Endothelial cell of umbilical vein (primary cell): ENCODE measurements at regions not wholly inside any gene's neighbourhood (a gene's known extent, or its start where the extent isn't known, plus 50 kb on each side); places are given as distances from the start of the nearest gene placed in this dataset.

Experiments
- BruUV-seq: library from RNA; stranded (reverse); fragments of 400-500 nt; replicated peaks from 2 replicates; lab custom pipeline; 2021; lab: Mats Ljungman, UMichigan
- CTCF ChIA-PET: fragments of 300-600, 350-600 bp; sonication (Branson Sonifier 250); formaldehyde crosslinking; loops from one replicate; lab custom pipeline; 2021; ENCODE audit warnings: antibody characterized with exemption, inconsistent platforms; lab: Charles Lee
- POLR2A ChIA-PET: fragments of 300-600, 350-600 bp; sonication (Branson Sonifier 250); formaldehyde crosslinking; loops from one replicate; lab custom pipeline; 2021; ENCODE audit warnings: antibody characterized with exemption, inconsistent platforms; lab: Charles Lee
- DNase-seq: peaks from one replicate; pipeline ENCODE4 v3.0.0-alpha.2; 2011; ENCODE audit warnings: low read depth, low spot score
- FAIRE-seq: peaks from 2 replicates; lab custom pipeline; 2011; peaks lifted over from hg19 to GRCh38; lab: Jason Lieb, UNC
- H2AFZ ChIP-seq: 2 replicates; pipeline ENCODE4 v1.6.0; 2012; ENCODE audit warnings: low read depth, low read length, control low read depth, inconsistent platforms
- H3K27ac ChIP-seq: 2 replicates; pipeline ENCODE4 v1.5.1; 2011; ENCODE audit warnings: low read depth, mild to moderate bottlenecking, control low read depth, low read length, moderate library complexity; ENCODE audit not compliant: insufficient read depth
- H3K27me3 ChIP-seq, 2 experiments: 2 replicates each; pipeline versions ENCODE4 v1.6.0 to v1.6.1; 2011; ENCODE audit warnings: low read length in 2 of 2, mixed read lengths in 1 of 2; ENCODE audit not compliant: control insufficient read depth in 2 of 2, insufficient read depth in 2 of 2
- H3K36me3 ChIP-seq, 2 experiments: 2 replicates in 1 of 2; 3 replicates in 1 of 2; pipeline ENCODE4 v1.5.1; 2011; ENCODE audit warnings: low read length in 2 of 2, mild to moderate bottlenecking in 1 of 2, moderate library complexity in 1 of 2; ENCODE audit not compliant: control insufficient read depth in 2 of 2, insufficient read depth in 2 of 2; ENCODE audit errors: extremely low read depth in 1 of 2
- H3K4me1 ChIP-seq: 3 replicates; pipeline ENCODE4 v1.5.1; 2011; ENCODE audit warnings: mild to moderate bottlenecking, low read length; ENCODE audit not compliant: control insufficient read depth, insufficient read depth; ENCODE audit errors: extremely low read depth
- H3K4me2 ChIP-seq: 2 replicates; pipeline ENCODE4 v1.6.1; 2011; ENCODE audit warnings: low read length, control low read depth, mixed read lengths; ENCODE audit not compliant: insufficient read depth
- H3K4me3 ChIP-seq, 3 experiments: fragments of 200-600 bp in 1 of 3; sonication (generic), shearing (Covaris generic) in 1 of 3; replicated peaks in 1 of 3; 2 replicates each; pipeline ENCODE4 v1.5.1; 2011 to 2016; ENCODE audit warnings: control low read depth in 3 of 3, low read length in 3 of 3, mild to moderate bottlenecking in 2 of 3, inconsistent platforms in 1 of 3, low read depth in 1 of 3, moderate library complexity in 1 of 3; ENCODE audit not compliant: insufficient read depth in 1 of 3
- H3K79me2 ChIP-seq: 2 replicates; pipeline ENCODE4 v1.6.0; 2012; ENCODE audit warnings: low read length, inconsistent platforms; ENCODE audit not compliant: control insufficient read depth, insufficient read depth
- H3K9ac ChIP-seq: replicated peaks from 2 replicates; pipeline ENCODE3; 2011; ENCODE audit warnings: low read length, control low read depth; ENCODE audit not compliant: insufficient read depth; ENCODE audit errors: extremely low read depth
- H3K9me1 ChIP-seq: replicated peaks from 3 replicates; pipeline ENCODE4 v1.6.0; 2011; ENCODE audit warnings: mild to moderate bottlenecking, low read length; ENCODE audit not compliant: control insufficient read depth, insufficient read depth; ENCODE audit errors: extremely low read depth
- H3K9me3 ChIP-seq: replicated peaks from 2 replicates; pipeline ENCODE4 v1.5.1; 2012; ENCODE audit warnings: low read length, inconsistent platforms; ENCODE audit not compliant: control insufficient read depth, insufficient read depth
- H4K20me1 ChIP-seq: replicated peaks from 2 replicates; pipeline ENCODE3; 2011; ENCODE audit warnings: mild to moderate bottlenecking, low read length; ENCODE audit not compliant: control insufficient read depth, insufficient read depth; ENCODE audit errors: extremely low read depth
- CTCF ChIP-seq, 2 donors: IDR thresholded peaks; 1 replicate in 1 of 2; 2 replicates in 1 of 2; pipeline ENCODE4 v1.5.1; 2011; ENCODE audit warnings: low read length in 2 of 2, mild to moderate bottlenecking in 2 of 2, moderate library complexity in 2 of 2, control low read depth in 1 of 2, inconsistent platforms in 1 of 2, low read depth in 1 of 2; ENCODE audit not compliant: insufficient read depth in 1 of 2; ENCODE audit errors: extremely low read depth in 1 of 2
- EZH2 ChIP-seq: IDR thresholded peaks from 2 replicates; pipeline ENCODE4 v1.6.1; 2012; ENCODE audit warnings: borderline replicate concordance, low read depth, mild to moderate bottlenecking, moderate library complexity, low read length, inconsistent platforms; ENCODE audit not compliant: severe bottlenecking
- FOS ChIP-seq: IDR thresholded peaks from 2 replicates; pipeline ENCODE4 v1.6.1; 2011; ENCODE audit warnings: mild to moderate bottlenecking, low read length, moderate library complexity, borderline replicate concordance; ENCODE audit not compliant: insufficient read depth
- GATA2 ChIP-seq: IDR thresholded peaks from 2 replicates; pipeline ENCODE4 v1.7.0; 2011; ENCODE audit warnings: low read depth, mild to moderate bottlenecking, moderate library complexity, mixed read lengths, low read length; ENCODE audit not compliant: insufficient read length, insufficient read depth
- JUN ChIP-seq: IDR thresholded peaks from 2 replicates; pipeline ENCODE4 v1.6.1; 2011; ENCODE audit warnings: borderline replicate concordance, low read depth; ENCODE audit not compliant: insufficient read length, insufficient read depth
- MAX ChIP-seq: IDR thresholded peaks from 2 replicates; pipeline ENCODE4 v1.6.1; 2011; ENCODE audit not compliant: insufficient read depth, insufficient read length
- MYC ChIP-seq: IDR thresholded peaks from one replicate; pipeline ENCODE4 v1.6.1; 2011; ENCODE audit warnings: mild to moderate bottlenecking, low read depth, low read length
- POLR2A ChIP-seq: IDR thresholded peaks from 2 replicates; pipeline ENCODE4 v1.6.1; 2012; ENCODE audit warnings: low read depth, mild to moderate bottlenecking, control low read depth, low read length
- POLR2AphosphoS5 ChIP-seq: IDR thresholded peaks from 2 replicates; pipeline ENCODE4 v1.6.1; 2012; ENCODE audit warnings: low read depth, mild to moderate bottlenecking, control low read depth, low read length, moderate library complexity; ENCODE audit not compliant: insufficient read depth
- dilution Hi-C: fragments of 300-500 bp; cut with MboI; formaldehyde crosslinking; loops from one replicate; pipeline ENCODE4 v1.15.0; 2019; ENCODE audit warnings: low sequenced_read_pairs; ENCODE audit not compliant: extremely low pct_ligation_motif_present
- intact Hi-C: fragments of 100-400 bp; cut with micrococcal nuclease; formaldehyde crosslinking; loops from one replicate; pipeline ENCODE4 v1.10.0; 2022

- POLR2A ChIA-PET = no interaction called here
- no peak overlapping the region for H3K4me3 ChIP-seq
- no peaks in the 10 kb centered on the region for H3K79me2 ChIP-seq
- FAIRE-seq (no peak), DNase-seq (no peak)
- no peak overlapping the region for H3K4me2 ChIP-seq
- H3K4me1 ChIP-seq = no peaks in the 10 kb centered on the region
- H4K20me1 ChIP-seq = no peaks in the 10 kb centered on the region
- no peak overlapping the region for H3K9ac ChIP-seq
- H3K36me3 ChIP-seq = no peaks in the 10 kb centered on the region
- H2AFZ ChIP-seq = no peak overlapping the region
- H3K27ac ChIP-seq = no peak overlapping the region
- no peaks in the 10 kb centered on the region for H3K9me1 ChIP-seq
- intact Hi-C loops (no loop called here), dilution Hi-C loops (no loop called here)
- no TSS peak for BruUV-seq
- CTCF ChIA-PET = interaction anchor here (0.6 to 1.0 kb wide), 2 partner anchors 9 to 10 kb away, joined by 3 read pairs; no protein-coding TSS in a partner anchor
- H3K27me3 ChIP-seq = no peaks in the 10 kb centered on the region
- TF ChIP-seq MYC (no peak), FOS (no peak), POLR2AphosphoS5 (no peak), CTCF (IDR thresholded peaks at IDR 0.05; ENCODE audit: extremely low read depth in 1 of 2, insufficient read depth in 1 of 2, low read depth in 1 of 2, low read length in 2 of 2) (no peak), EZH2 (no peak), GATA2 (no peak), JUN (no peak), POLR2A (no peak), MAX (no peak)
- no peaks in the 10 kb centered on the region for H3K9me3 ChIP-seq
Observed at GRCh38 chr6:16059496-16059895, 69.4 kb upstream of the MYLIP start.
